Adrenal gland (tissue), 9 donors: ENCODE measurements at regions not wholly inside any gene's neighbourhood (a gene's known extent, or its start where the extent isn't known, plus 50 kb on each side); places are given as distances from the start of the nearest gene placed in this dataset.

Experiments used
- DNase-seq, 7 donors: peaks; one replicate each; pipeline ENCODE4 v3.0.0-alpha.2; 2019 to 2020
- H3K27ac ChIP-seq, 5 donors: fragments of 200-600 bp; sonication (generic) in 4 of 5; 1 replicate in 3 of 5; 2 replicates in 2 of 5; pipeline versions ENCODE4 v1.5.1 to v1.8.0; 2016 to 2020; ENCODE audit warnings: mild to moderate bottlenecking in 1 of 5
- H3K27me3 ChIP-seq: fragments of 200-600 bp; 2 replicates; pipeline ENCODE4 v1.8.0; 2021
- H3K36me3 ChIP-seq, 2 donors: fragments of 200-600 bp; replicated peaks in 1 of 2; 1 replicate in 1 of 2; 2 replicates in 1 of 2; pipeline versions ENCODE4 v1.5.1 to v1.8.0; 2018 to 2022
- H3K4me1 ChIP-seq, 2 donors: fragments of 200-600 bp; replicated peaks in 1 of 2; 1 replicate in 1 of 2; 2 replicates in 1 of 2; pipeline versions ENCODE4 v1.5.1 to v1.8.0; 2018 to 2021
- H3K4me3 ChIP-seq, 4 donors: fragments of 200-600 bp; sonication (generic) in 3 of 4; one replicate each; pipeline ENCODE4 v1.5.1; 2016 to 2018
- H3K9me3 ChIP-seq, 3 donors: fragments of 200-600 bp; sonication (generic) in 1 of 3; replicated peaks in 1 of 3; 1 replicate in 2 of 3; 2 replicates in 1 of 3; pipeline versions ENCODE4 v1.5.1 to v1.8.0; 2016 to 2021
- POLR2A ChIP-seq, 2 donors: fragments of 450-650 bp; IDR thresholded peaks; one replicate each; pipeline ENCODE4 v1.6.1; 2017; ENCODE audit warnings: antibody characterized with exemption in 2 of 2, mild to moderate bottlenecking in 2 of 2, moderate library complexity in 1 of 2
- WGBS, 4 donors: extraction: QIAGEN DNeasy Blood & Tissue Kit in 2 of 4; methylation state at CpG; one replicate each; pipeline versions ENCODE4 v1.1.5 to v1.1.7; 2013 to 2017; 5-methylcytosine and 5-hydroxymethylcytosine counted together
- intact Hi-C, 2 donors: fragments of 100-400 bp; cut with DNase I; formaldehyde crosslinking; loops; one replicate each; pipeline versions ENCODE4 v1.14.1 to v1.15.0; 2022 to 2023
- TF ChIP-seq, protein P1 (sequence below), 6 experiments: fragments of 450-650 bp in 4 of 6; fragments of 200-600 bp in 2 of 6; sonication (generic) in 1 of 6; IDR thresholded peaks; 1 replicate in 5 of 6; 2 replicates in 1 of 6; pipeline versions ENCODE4 v1.5.1 to v1.8.0; 2016 to 2021; ENCODE audit warnings: antibody characterized with exemption in 6 of 6, mild to moderate bottlenecking in 2 of 6, moderate library complexity in 1 of 6
- donor health status: healthy with polysubstance abuse.
- donor health status: Bipolar disorder and iron deficiency.
- donor health status: DM: yes; HTN: yes; CAD: no.
- donor health status: DM: no; HTN: no; CAD: no.
- donor health status: DM: no; HTN: no; CAD: no.

DNA sequence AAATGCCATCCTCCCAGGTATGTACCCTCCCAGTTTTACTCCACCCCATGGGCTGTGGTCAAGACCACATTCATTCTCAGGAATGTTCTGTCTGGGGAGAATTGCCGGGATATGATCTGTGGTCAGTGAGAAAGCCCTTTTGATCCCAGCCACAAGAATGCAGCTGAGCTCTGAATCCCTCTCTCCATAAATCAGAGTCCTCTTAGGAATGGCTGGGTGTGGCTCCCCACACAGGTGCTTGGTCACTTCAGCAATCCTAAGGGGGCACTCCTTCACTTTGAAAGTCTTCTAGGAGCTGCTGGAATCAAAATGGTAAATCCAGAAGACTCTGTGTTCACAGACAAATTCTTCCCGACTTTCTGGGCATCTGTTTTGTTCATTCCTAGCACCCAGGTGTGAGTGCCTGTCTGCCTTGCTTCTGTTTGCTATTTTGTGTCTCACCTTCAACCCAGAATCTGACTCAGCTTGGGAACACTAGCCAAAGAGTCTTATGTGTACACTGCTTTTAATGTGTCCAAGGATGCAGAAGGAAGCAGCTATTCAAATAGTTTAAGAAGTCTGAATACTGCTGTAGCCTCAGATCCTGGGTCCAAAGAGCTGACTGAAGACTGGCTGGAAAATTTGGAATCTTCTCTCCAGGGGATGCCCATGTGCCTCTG lies 144.6 kb upstream of the CDKN3 start:
- intact Hi-C loops: no loop called here
- Histone ChIP-seq H3K4me3 (no peak overlapping the region), H3K9me3 (no peaks in the 10 kb centered on the region), H3K27me3 (no peaks in the 10 kb centered on the region), H3K4me1 (peaks cover 5% of the 10 kb centered on the region in 2 donors), H3K27ac (no peak overlapping the region), H3K36me3 (no peaks in the 10 kb centered on the region)
- TF ChIP-seq, protein P1, sequence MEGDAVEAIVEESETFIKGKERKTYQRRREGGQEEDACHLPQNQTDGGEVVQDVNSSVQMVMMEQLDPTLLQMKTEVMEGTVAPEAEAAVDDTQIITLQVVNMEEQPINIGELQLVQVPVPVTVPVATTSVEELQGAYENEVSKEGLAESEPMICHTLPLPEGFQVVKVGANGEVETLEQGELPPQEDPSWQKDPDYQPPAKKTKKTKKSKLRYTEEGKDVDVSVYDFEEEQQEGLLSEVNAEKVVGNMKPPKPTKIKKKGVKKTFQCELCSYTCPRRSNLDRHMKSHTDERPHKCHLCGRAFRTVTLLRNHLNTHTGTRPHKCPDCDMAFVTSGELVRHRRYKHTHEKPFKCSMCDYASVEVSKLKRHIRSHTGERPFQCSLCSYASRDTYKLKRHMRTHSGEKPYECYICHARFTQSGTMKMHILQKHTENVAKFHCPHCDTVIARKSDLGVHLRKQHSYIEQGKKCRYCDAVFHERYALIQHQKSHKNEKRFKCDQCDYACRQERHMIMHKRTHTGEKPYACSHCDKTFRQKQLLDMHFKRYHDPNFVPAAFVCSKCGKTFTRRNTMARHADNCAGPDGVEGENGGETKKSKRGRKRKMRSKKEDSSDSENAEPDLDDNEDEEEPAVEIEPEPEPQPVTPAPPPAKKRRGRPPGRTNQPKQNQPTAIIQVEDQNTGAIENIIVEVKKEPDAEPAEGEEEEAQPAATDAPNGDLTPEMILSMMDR (IDR thresholded peaks at IDR 0.05): no peak
- no peak for TF ChIP-seq POLR2A (IDR thresholded peaks at IDR 0.05)
- WGBS, 4 donors: 80 to 88% (median 81%) methylated on average over 2 of the region's 2 CpGs
- DNase-seq: no peak

DNA sequence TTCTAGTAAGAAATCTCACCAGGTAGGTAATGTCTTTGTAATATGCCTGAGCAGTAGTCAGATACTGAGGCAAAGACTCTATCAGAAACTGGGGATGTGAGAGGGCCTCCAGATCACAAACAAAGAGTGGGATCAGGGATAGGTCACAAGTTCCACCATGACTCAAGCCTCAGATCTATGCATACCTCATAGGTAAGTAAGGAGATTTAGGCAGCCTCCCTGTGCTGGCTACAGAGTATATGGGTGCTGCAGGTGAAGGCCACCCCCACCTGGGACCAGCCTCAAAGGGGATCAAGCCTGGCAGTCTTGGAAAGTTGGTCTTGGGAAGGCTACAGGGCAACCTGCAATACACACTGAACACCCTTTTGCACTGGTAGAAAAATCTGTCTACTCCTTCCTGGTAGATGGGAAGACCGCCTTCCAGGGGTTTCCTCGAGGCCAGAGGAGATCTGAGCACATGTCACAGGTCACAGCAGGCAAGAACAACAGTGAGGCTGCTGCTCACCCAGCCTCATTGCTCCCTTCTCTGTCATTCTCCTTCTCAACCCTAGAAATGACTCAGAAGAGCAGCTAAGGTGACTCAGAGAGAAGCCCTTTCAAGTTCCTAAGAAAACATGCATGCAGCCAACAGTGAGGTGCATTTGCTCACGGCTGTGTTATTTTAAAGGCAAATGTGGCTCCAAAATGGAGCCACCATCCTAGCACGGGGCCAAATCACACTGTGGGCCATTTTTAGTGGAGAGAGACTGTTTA lies 143.4 kb upstream of the CDKN3 start:
- H3K27me3 ChIP-seq: no peaks in the 10 kb centered on the region
- DNase-seq: peak in 3 of 7 donors; percentile 9 to 25 (median 16)
- intact Hi-C loops: no loop called here
- H3K4me3 ChIP-seq: no peak overlapping the region
- WGBS, 4 donors: 56 to 65% (median 59%) methylated on average over 4 of the region's 4 CpGs
- H3K36me3 ChIP-seq: no peaks in the 10 kb centered on the region
- H3K9me3 ChIP-seq: no peaks in the 10 kb centered on the region
- H3K4me1 ChIP-seq: peaks cover 5% of the 10 kb centered on the region in 2 donors
- TF ChIP-seq POLR2A (IDR thresholded peaks at IDR 0.05): no peak
- TF ChIP-seq, protein P1 (IDR thresholded peaks at IDR 0.05): no peak
- H3K27ac ChIP-seq: no peak overlapping the region

DNA sequence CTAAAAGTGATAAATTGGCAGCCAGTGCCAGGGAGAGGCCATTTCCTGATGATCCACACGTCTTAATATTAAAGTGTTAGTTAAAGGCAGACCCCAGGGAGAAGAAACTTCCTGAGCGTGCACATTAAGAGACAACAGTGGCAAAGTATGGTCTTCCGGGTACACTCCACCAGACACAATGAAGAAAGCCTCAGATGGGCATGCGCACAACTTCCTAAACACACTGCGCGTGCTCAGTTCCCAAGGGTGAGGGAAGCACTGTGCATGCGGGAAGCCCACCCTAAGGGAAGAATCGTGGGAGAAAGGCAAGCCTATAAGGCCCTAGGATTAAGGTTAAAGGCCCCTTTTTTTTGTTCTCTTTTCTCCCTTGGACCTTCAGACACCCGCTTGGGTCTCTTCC lies 140.7 kb upstream of the CDKN3 start:
- intact Hi-C loops: no loop called here
- DNase-seq: no peak
- no peak for TF ChIP-seq POLR2A (IDR thresholded peaks at IDR 0.05)
- TF ChIP-seq, protein P1 (IDR thresholded peaks at IDR 0.05): no peak
- no peak overlapping the region for H3K4me3 ChIP-seq
- H3K9me3 ChIP-seq: no peaks in the 10 kb centered on the region
- no peaks in the 10 kb centered on the region for H3K27me3 ChIP-seq
- no peak overlapping the region for H3K27ac ChIP-seq
- no peaks in the 10 kb centered on the region for H3K36me3 ChIP-seq
- peaks cover 5% of the 10 kb centered on the region in 2 donors for H3K4me1 ChIP-seq
- 74 to 86% (median 81%) methylated on average over 9 of the region's 9 CpGs for WGBS, 4 donors

DNA sequence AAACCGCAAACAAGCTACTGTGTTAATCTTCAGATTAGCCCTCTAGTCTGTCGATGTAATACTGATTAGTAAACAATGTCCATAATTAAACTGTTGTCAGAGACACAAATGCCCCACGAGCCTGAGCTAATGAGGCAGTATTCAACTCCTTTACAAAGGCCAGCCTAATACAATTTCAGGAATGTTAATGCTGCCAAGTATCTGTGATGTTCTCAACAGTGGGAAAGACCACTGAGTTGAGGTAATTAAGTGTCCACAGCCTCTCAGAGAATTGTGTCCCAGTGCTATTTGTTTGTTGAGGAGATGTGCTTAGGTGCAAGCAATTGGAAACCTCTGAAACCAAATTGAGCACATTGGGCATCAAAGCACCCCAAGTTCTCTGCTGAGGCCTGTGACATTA lies 139.4 kb upstream of the CDKN3 start:
- no peaks in the 10 kb centered on the region for H3K9me3 ChIP-seq
- TF ChIP-seq POLR2A (IDR thresholded peaks at IDR 0.05): no peak
- TF ChIP-seq, protein P1 (IDR thresholded peaks at IDR 0.05): no peak
- DNase-seq: no peak
- intact Hi-C loops: no loop called here
- no peaks in the 10 kb centered on the region for H3K27me3 ChIP-seq
- no peak overlapping the region for H3K4me3 ChIP-seq
- WGBS, 4 donors: 68 to 79% (median 76%) methylated on average over 3 of the region's 3 CpGs
- peaks cover 5% of the 10 kb centered on the region in 2 donors for H3K4me1 ChIP-seq
- no peak overlapping the region for H3K27ac ChIP-seq
- H3K36me3 ChIP-seq: no peaks in the 10 kb centered on the region
